Skeletal muscle satellite cell (primary cell): ENCODE measurements at regions not wholly inside any gene's neighbourhood (a gene's known extent, or its start where the extent isn't known, plus 50 kb on each side); places are given as distances from the start of the nearest gene placed in this dataset.
A peak's percentile ranks its signal among the peaks of the same experiment; 100 is the strongest.

Experiments used
- H3K27me3 ChIP-seq: 2 replicates; pipeline ENCODE4 v1.7.0; 2013; ENCODE audit warnings: low read length; ENCODE audit not compliant: control insufficient read depth, insufficient read depth
- H3K36me3 ChIP-seq: 2 replicates; pipeline ENCODE4 v1.7.0; 2013; ENCODE audit warnings: mild to moderate bottlenecking, control low read depth, low read length; ENCODE audit not compliant: insufficient read depth
- H3K4me1 ChIP-seq: 2 replicates; pipeline ENCODE4 v1.7.0; 2013; ENCODE audit warnings: low read length; ENCODE audit not compliant: control insufficient read depth, insufficient read depth
- H3K4me2 ChIP-seq: 2 replicates; pipeline ENCODE4 v1.7.0; 2013; ENCODE audit warnings: mild to moderate bottlenecking, low read length
- H3K4me3 ChIP-seq: 2 replicates; pipeline ENCODE4 v1.7.0; 2013; ENCODE audit warnings: low read length
- H3K9ac ChIP-seq: 2 replicates; pipeline ENCODE4 v1.7.0; 2013; ENCODE audit warnings: mild to moderate bottlenecking, low read depth, low read length, moderate library complexity
- H3K9me3 ChIP-seq: replicated peaks from 2 replicates; pipeline ENCODE4 v1.7.0; 2013; ENCODE audit warnings: mild to moderate bottlenecking, control low read depth, low read length

- Histone ChIP-seq H3K9ac (no peak overlapping the region), H3K4me1 (no peaks in the 10 kb centered on the region), H3K27me3 (no peaks in the 10 kb centered on the region), H3K4me3 (no peak overlapping the region), H3K36me3 (no peaks in the 10 kb centered on the region), H3K9me3 (no peaks in the 10 kb centered on the region), H3K4me2 (no peak overlapping the region)
These were observed 158.1 kb upstream of the ASIC2 start for GRCh38 chr17:33451221-33451620.

GRCh38 chr17:33457477-33457876 is 164.4 kb upstream of the ASIC2 start:
- H3K4me2 ChIP-seq: no peak overlapping the region
- no peaks in the 10 kb centered on the region for H3K27me3 ChIP-seq
- no peaks in the 10 kb centered on the region for H3K9me3 ChIP-seq
- no peaks in the 10 kb centered on the region for H3K4me1 ChIP-seq
- no peak overlapping the region for H3K9ac ChIP-seq
- no peak overlapping the region for H3K4me3 ChIP-seq
- no peaks in the 10 kb centered on the region for H3K36me3 ChIP-seq

GRCh38 chr17:33459078-33459940 is 166.2 kb upstream of the ASIC2 start:
- H3K4me1 ChIP-seq: peaks cover 9% of the 10 kb centered on the region
- H3K27me3 ChIP-seq: no peaks in the 10 kb centered on the region
- H3K36me3 ChIP-seq: no peaks in the 10 kb centered on the region
- no peaks in the 10 kb centered on the region for H3K9me3 ChIP-seq
- H3K9ac ChIP-seq: no peak overlapping the region
- no peak overlapping the region for H3K4me3 ChIP-seq
- H3K4me2 ChIP-seq: no peak overlapping the region

DNA sequence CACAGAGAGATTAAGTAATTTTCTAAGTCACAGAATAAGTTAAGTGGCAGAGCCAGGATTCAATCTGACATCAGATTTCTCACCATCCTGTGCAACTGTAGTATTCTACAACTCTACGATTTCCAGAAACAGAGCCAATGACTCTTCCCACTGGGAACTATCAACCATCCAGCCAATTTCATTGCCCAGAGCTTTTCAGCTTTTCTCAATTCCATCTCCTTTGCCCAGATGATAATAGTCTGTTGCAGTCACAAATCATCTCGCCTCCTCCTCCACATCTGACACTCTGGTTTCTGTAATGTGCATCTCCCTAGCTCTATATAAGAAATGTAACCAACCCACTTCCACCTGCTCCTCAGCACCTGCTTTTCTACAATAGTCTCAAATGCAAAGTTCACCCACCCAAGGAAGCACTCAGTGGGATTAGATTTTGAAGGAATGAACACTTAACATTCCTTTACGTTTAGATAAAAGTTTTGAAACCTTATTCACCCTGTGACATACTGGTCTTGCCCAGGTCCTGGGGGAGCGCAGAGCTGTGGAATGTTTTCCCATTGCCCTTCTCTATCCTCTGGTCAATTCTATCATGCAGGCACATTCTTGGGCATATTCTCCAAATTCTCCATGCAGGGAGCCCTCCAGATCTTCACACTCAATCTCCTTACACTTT is 167.8 kb upstream of the ASIC2 start:
- Histone ChIP-seq H3K36me3 (no peaks in the 10 kb centered on the region), H3K9ac (no peak overlapping the region), H3K4me1 (peaks cover 13% of the 10 kb centered on the region), H3K4me3 (no peak overlapping the region), H3K27me3 (no peaks in the 10 kb centered on the region), H3K9me3 (no peaks in the 10 kb centered on the region), H3K4me2 (no peak overlapping the region)

- Histone ChIP-seq H3K36me3 (no peaks in the 10 kb centered on the region), H3K9ac (peak overlapping the region; percentile 28), H3K27me3 (no peaks in the 10 kb centered on the region), H3K9me3 (no peaks in the 10 kb centered on the region), H3K4me2 (no peak overlapping the region), H3K4me1 (peaks cover 14% of the 10 kb centered on the region), H3K4me3 (no peak overlapping the region)
These were observed 170.8 kb upstream of the ASIC2 start for GRCh38 chr17:33463887-33464286.

- no peak overlapping the region for H3K4me2 ChIP-seq
- no peak overlapping the region for H3K9ac ChIP-seq
- no peaks in the 10 kb centered on the region for H3K36me3 ChIP-seq
- H3K4me3 ChIP-seq: no peak overlapping the region
- H3K4me1 ChIP-seq: peaks cover 23% of the 10 kb centered on the region
- H3K27me3 ChIP-seq: no peaks in the 10 kb centered on the region
- H3K9me3 ChIP-seq: no peaks in the 10 kb centered on the region
These were observed 171.7 kb upstream of the ASIC2 start for GRCh38 chr17:33464669-33465280.

DNA sequence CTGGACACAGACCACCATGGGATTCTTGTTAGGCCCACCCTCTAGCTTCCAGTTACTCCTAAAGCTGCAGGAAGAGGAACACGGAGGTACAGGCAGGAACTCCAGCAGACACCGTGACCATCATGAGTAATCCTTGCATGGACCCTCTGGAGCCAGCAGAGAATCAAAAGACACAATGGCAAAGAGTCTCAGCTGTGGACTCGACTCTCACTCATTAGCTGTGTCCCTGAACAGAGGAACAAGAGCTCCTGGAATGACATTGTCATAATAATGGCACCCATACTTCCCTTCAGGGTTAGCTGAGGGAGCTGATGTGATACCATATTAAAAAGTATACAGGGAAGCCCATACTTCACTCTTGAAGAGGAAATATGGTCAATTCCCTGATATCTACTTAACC is 176.3 kb upstream of the ASIC2 start:
- H3K27me3 ChIP-seq: no peaks in the 10 kb centered on the region
- no peaks in the 10 kb centered on the region for H3K9me3 ChIP-seq
- H3K4me3 ChIP-seq: no peak overlapping the region
- no peak overlapping the region for H3K4me2 ChIP-seq
- peaks cover 21% of the 10 kb centered on the region for H3K4me1 ChIP-seq
- no peak overlapping the region for H3K9ac ChIP-seq
- no peaks in the 10 kb centered on the region for H3K36me3 ChIP-seq

GRCh38 chr17:33469911-33470310 is 176.8 kb upstream of the ASIC2 start:
- Histone ChIP-seq H3K9ac (no peak overlapping the region), H3K4me2 (no peak overlapping the region), H3K27me3 (no peaks in the 10 kb centered on the region), H3K4me1 (peaks cover 18% of the 10 kb centered on the region), H3K9me3 (no peaks in the 10 kb centered on the region), H3K4me3 (no peak overlapping the region), H3K36me3 (no peaks in the 10 kb centered on the region)

- Histone ChIP-seq H3K4me3 (no peak overlapping the region), H3K36me3 (no peaks in the 10 kb centered on the region), H3K9ac (no peak overlapping the region), H3K4me1 (peaks cover 18% of the 10 kb centered on the region), H3K27me3 (no peaks in the 10 kb centered on the region), H3K4me2 (no peak overlapping the region), H3K9me3 (no peaks in the 10 kb centered on the region)
These were observed 180.0 kb upstream of the ASIC2 start for GRCh38 chr17:33473061-33473460.

DNA sequence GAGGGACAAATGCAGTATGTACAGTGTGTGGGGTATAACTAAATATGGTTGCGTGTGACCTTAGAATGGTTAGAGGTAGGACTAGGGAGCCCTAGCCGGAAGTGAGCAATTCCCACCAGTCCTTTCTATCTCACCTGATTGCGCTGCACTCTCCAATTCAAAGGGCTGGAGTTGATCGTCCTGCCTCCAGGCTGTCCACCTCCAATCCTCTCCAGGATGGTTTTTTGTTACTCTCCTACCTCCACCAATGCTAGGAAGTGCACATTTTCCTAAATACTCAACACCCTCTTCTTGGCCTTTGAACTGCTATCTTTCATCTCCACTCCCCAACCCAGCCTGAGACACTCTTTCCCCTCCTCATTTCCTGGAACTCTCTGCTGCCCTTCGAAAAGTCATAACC is 181.7 kb upstream of the ASIC2 start:
- Histone ChIP-seq H3K4me3 (no peak overlapping the region), H3K27me3 (no peaks in the 10 kb centered on the region), H3K9me3 (no peaks in the 10 kb centered on the region), H3K9ac (no peak overlapping the region), H3K4me2 (no peak overlapping the region), H3K36me3 (no peaks in the 10 kb centered on the region), H3K4me1 (peaks cover 7% of the 10 kb centered on the region)

GRCh38 chr17:33475594-33475993 is 182.5 kb upstream of the ASIC2 start:
- Histone ChIP-seq H3K4me2 (no peak overlapping the region), H3K4me3 (no peak overlapping the region), H3K9ac (no peak overlapping the region), H3K4me1 (peaks cover 1% of the 10 kb centered on the region), H3K36me3 (no peaks in the 10 kb centered on the region), H3K27me3 (no peaks in the 10 kb centered on the region), H3K9me3 (no peaks in the 10 kb centered on the region)
